GM13976 (cell line): ENCODE measurements at regions not wholly inside any gene's neighbourhood (a gene's known extent, or its start where the extent isn't known, plus 50 kb on each side); places are given as distances from the start of the nearest gene placed in this dataset.
A peak's percentile ranks its signal among the peaks of the same experiment; 100 is the strongest.
"Not testable (repeated sequence)": the region's sequence is repeated elsewhere in the genome, so short reads cannot be mapped to it uniquely, and the experiment has no call there.

ENCODE experiments used
- DNase-seq: peaks from one replicate; pipeline ENCODE4 v3.0.0; 2012; ENCODE audit warnings: low spot score
- CTCF ChIP-seq: IDR thresholded peaks from 2 replicates; pipeline ENCODE4 v1.5.1; 2012; ENCODE audit warnings: borderline replicate concordance, mild to moderate bottlenecking; ENCODE audit not compliant: insufficient read depth; ENCODE audit errors: extremely low read depth, missing control alignments, control extremely low read depth
- in situ Hi-C: fragments of 300-500 bp; cut with MboI; formaldehyde crosslinking; loops from one replicate; pipeline ENCODE4 v1.12.0; 2022; ENCODE audit warnings: low sequenced_read_pairs, mixed read lengths, inconsistent platforms; ENCODE audit not compliant: unreplicated experiment

GRCh38 chr5:108546939-108547338 is 165.0 kb upstream of the FBXL17 start:
- in situ Hi-C loops = no loop called here
- no peak for DNase-seq
- TF ChIP-seq CTCF = no peak

- in situ Hi-C loops = no loop called here
- no peak for DNase-seq
- TF ChIP-seq CTCF = no peak
These were observed 163.4 kb upstream of the FBXL17 start for GRCh38 chr5:108545301-108545700.

- TF ChIP-seq CTCF = no peak
- in situ Hi-C loops = no loop called here
- no peak for DNase-seq
These were observed 161.6 kb upstream of the FBXL17 start for GRCh38 chr5:108543486-108543885.

- in situ Hi-C loops = no loop called here
- DNase-seq = peak; percentile 35
- TF ChIP-seq CTCF = no peak
These were observed 159.9 kb upstream of the FBXL17 start for GRCh38 chr5:108541836-108542235.

GRCh38 chr5:108536321-108536720 is 154.4 kb upstream of the FBXL17 start:
- no peak for DNase-seq
- in situ Hi-C loops = no loop called here
- no peak for TF ChIP-seq CTCF

GRCh38 chr5:108532129-108532445 is 150.2 kb upstream of the FBXL17 start:
- in situ Hi-C loops = not testable (repeated sequence)

GRCh38 chr5:108531367-108532128 is 149.7 kb upstream of the FBXL17 start:
- no peak for DNase-seq
- in situ Hi-C loops = no loop called here
- no peak for TF ChIP-seq CTCF

More at GRCh38 chr5:108532129-108532445, 150.2 kb upstream of the FBXL17 start:
- DNase-seq = not testable (repeated sequence)
